ENCODE measurements at regions not wholly inside any gene's neighbourhood (a gene's known extent, or its start where the extent isn't known, plus 50 kb on each side); places are given as distances from the start of the nearest gene placed in this dataset.
"Not testable (repeated sequence)": the region's sequence is repeated elsewhere in the genome, so short reads cannot be mapped to it uniquely, and the experiment has no call there.

GRCh38 chr14:48035836-48036235, 360.4 kb upstream of the MDGA2 start:
- no peak for DNase-seq (ENCODE audit: low spot score)

DNA sequence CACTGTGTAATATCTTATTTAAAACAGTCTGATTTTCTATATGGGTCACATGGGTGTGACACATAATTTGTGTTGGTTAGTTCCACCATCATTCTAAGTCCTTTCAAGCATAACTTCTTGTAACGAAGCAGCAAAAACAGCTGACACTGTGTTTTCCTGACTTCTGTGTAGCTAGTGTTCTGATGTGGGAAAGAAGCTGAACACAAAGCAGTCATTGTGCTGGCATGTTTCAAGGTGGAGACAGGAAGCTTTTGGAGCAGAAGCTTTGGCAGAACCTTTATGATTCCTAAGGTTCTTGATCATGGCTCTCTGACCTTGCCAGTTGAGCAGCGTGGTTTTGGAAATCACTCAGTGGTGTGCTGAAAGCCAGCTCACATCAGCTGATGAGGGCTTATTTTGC, 351.7 kb upstream of the MDGA2 start:
- no peak for DNase-seq (ENCODE audit: low spot score)

DNA sequence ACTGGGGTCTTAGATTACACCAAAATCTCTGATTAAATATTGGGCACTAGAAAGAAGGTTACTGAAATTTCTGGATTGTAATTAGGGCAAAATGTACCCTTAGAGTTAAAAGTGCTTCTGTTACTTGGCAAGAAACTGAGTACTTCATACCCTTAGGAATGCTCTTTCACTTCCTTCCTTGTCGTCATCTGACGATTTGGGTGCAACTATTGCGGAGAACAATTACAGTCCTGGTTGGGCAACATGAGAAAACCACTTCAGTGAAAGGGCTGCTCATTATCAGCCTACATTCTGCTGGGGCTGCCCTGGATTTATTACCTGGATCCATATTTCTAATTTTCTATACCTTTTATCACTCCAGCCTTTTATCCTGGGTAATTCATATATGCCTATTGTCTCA, 348.5 kb upstream of the MDGA2 start:
- no peak for DNase-seq (ENCODE audit: low spot score)

DNA sequence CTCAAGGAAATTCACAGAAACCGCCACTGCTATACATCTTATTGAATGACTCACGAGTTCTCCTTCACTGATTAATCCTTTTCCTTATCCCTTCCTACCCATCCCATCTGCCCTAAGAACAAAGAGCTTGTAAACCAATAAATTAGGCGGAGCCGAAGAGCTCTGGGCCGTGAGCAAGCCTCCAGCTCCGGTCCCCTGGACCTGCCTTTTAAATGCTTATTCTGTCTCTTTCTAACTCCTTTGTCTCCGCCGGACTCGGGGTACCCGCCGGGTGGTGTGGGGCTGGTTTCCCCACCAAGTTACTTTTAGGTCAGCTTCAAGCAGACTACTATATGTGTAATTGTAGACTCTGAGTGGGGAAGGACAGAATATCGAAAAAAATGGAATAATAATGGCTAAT, 336.1 kb upstream of the MDGA2 start:
- DNase-seq (ENCODE audit: low spot score) = not testable (repeated sequence)

DNA sequence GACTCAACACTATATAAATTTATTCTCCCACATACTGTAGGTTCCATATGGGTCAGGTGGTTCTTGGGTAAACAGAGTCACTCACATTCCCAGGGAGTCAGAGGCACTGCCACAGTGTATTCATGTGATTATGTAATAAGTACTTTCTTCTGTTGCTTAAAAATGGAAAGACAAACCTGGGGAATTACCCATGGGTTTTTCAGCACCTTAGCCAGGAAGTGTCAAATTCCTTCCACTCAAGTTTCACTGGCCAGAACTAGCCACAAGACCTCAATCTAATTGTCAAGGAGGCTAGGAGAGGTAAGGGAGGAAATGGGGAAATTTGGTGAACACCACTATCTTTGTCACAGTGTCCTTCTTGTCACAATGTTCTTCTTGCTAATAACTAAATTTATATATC, 333.2 kb upstream of the MDGA2 start:
- no peak for DNase-seq (ENCODE audit: low spot score)

GRCh38 chr14:48005986-48006385, 330.6 kb upstream of the MDGA2 start:
- no peak for DNase-seq (ENCODE audit: low spot score)

DNA sequence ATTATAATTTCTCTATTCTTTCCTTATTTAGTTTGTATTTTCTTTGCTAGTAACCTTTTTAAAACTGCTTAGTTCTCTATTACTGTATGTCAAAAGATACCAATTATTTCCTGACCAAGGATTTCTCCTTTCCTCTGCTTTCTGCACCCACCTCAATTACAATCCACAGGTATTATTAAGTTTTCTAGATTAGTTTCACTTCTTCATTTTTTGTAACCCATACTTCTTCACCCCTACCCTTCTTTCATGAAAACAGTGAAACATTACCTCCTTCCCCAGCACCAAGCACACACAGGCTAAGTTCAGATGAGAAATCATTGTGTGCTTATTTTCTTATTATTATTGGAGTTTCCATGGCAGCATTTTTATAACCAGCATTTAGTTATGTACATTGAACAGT, 318.5 kb upstream of the MDGA2 start:
- no peak for DNase-seq (ENCODE audit: low spot score)

DNA sequence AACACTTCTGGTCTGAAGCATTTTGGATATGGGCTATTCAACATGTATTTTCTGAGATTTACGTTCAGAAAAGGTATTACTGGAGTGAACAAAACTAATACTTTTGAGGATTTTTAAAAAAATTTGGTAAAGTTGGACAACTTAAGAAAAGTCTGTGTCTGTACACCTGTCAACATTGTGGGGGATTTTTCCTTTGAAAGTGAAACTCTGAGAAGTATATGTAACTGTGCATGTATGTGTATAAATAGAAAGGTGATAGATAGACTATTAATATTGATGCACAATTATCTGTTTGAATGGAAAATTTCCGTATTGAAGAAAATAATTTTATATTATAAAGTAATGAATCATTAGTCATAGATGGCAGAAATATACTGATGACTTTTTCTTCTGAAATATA, 312.8 kb upstream of the MDGA2 start:
- DNase-seq (ENCODE audit: low spot score) = no peak

- DNase-seq (ENCODE audit: low spot score) = no peak
Observed at GRCh38 chr14:47978871-47979270, 303.5 kb upstream of the MDGA2 start.

GRCh38 chr14:47976139-47976538, 300.7 kb upstream of the MDGA2 start:
- DNase-seq (ENCODE audit: low spot score) = no peak

DNA sequence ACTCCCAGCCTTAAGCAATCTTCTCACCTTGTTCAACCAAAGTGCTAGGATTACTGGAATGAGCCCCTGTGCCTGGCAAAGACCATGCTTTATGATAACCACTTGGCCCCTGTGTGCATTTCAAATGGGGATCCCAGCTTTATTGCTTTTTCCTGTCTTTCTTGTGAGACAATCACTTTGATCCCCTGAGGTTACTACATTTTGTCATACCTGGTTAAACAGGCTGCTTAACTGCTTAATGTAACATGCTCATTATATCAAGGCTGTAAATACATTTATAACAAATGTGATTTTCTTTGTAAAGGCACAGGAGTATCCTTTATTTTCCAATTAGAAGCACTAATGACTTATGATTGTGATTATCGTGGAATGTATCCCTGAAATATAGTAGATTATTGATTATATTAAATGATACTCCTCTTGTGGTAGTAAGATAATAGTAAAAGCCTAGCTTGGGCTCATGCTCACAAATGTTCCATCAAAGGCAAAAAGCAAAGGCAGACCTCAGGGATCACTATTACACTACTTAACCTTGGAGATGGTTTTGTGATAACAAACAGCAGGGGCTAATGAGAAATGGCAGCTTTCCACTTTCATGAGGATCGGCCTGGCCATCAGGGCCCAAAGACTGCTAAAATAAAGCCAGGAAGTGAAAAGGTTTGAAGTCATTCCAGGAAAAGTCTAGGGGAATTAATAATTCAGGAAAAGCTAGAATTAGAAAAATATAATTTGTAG, 290.8 kb upstream of the MDGA2 start:
- no peak for DNase-seq (ENCODE audit: low spot score)

- no peak for DNase-seq (ENCODE audit: low spot score)
Observed at GRCh38 chr14:47961634-47962033, 286.2 kb upstream of the MDGA2 start.

DNA sequence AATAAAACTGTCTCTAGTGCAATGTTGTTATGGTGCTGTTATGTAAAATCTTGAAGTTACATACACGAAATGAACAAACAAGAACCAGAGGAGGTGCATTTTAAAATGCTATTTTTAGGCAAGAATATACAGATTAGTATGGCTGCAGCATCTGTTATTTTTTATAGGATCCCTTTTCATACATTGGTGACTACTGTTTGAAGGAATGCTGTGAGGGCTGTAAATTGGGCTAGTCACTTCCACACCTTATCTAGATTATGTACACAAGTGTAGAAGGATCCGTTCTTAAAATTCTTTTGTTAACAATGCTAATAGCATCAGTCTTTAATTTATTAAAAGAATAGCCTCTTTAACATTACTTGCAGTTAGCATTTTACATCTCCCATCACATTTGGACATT, 284.3 kb upstream of the MDGA2 start:
- no peak for DNase-seq (ENCODE audit: low spot score)

DNA sequence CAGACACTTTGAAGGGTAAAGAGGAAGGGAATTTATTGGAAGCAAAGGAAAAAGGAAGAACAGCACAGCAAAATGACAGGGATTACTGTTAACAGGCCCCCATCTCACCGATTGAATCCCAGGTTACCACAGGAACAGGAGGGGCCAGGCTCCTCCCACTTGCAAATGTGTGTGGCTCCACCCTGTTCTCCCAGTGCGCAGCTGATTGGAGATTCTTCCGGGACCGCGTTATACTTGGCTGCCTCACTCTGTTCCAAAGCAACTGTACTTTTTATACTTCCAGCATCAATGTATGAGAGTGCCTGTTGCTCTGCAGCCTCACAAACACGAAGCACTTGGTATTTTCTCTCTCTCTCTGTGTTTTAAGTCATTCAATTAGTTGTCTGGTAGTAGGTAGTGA, 273.6 kb upstream of the MDGA2 start:
- DNase-seq (ENCODE audit: low spot score) = no peak

GRCh38 chr14:47935332-47935731, 259.9 kb upstream of the MDGA2 start:
- DNase-seq (ENCODE audit: low spot score) = no peak

DNA sequence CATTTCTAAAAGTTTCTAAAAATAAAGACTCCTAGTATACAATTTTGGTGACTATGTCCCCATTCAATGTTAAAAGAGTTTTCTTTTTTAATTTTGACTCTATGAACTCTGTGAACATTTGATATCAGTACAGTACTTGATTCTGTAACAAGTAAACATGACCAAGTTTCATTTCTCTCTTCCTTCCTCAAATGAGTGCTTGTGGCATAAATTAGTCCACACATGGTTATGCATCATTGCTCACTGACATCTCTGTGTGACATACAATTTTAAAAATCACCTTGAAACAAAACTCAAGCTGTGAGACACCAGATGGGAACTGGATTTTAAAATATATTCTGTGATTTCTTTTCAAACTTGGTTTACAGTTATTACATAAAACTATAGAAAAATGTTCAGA, 253.9 kb upstream of the MDGA2 start:
- DNase-seq (ENCODE audit: low spot score) = no peak

GRCh38 chr14:47921133-47921532, 245.7 kb upstream of the MDGA2 start:
- no peak for DNase-seq (ENCODE audit: low spot score)

DNA sequence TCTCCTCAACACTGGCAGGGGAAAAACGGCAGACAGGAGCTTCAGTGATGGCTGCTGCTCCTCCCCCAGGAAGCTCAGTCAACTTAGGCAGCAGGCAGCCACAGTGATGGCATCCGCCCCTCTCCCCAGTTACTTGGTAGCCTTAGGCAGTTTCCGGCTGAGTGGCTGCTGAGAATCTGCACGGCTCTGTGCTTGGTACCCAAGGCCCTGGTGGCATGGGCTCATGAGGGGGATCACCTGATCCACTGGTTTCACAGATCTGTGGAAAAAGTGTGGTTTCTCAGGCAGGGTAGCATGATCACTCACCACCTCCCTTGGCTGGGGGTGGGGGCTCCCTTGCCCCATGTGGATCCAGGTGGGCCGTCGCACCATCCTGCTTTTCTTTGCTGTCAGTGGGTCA, 244.6 kb upstream of the MDGA2 start:
- DNase-seq (ENCODE audit: low spot score) = no peak

DNA sequence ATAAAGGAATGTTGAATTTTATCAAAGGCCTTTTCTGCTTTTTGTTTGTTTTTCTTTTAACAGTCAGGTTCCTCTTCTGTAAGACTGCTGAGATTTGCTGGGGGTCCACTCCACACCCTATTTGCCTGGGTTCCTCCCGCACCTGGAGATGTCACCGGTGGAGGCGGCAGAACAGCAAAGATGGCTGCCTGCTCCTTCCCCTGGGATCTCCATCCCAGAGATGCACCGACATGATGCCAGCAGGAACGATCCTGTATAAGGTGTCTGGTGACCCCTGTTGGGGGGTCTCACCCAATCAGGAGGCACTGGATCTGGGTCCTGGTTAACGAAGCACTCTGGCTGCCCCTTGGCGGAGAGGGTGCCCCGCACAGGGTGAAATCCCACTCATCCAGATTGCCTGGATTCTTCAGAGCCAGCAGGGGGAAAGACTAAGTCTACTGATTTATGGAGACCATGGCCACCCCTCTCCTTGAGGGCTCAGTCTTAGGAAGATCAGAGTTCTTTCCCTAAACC, 244.0 kb upstream of the MDGA2 start:
- no peak for DNase-seq (ENCODE audit: low spot score)

- peak; percentile 10 for DNase-seq (ENCODE audit: low spot score)
Observed at GRCh38 chr14:47917344-47917954, 242.0 kb upstream of the MDGA2 start.

DNA sequence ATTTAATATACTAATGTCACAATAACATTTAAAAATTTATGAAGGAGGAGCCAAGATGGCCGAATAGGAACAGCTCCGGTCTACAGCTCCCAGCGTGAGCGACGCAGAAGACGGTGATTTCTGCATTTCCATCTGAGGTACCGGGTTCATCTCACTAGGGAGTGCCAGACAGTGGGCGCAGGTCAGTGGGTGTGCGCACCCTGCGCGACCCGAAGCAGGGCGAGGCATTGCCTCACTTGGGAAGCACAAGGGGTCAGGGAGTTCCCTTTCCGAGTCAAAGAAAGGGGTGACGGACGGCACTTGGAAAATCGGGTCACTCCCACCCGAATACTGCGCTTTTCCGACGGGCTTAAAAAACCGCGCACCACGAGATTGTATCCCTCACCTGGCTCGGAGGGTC, 225.7 kb upstream of the MDGA2 start:
- not testable (repeated sequence) for DNase-seq (ENCODE audit: low spot score)

DNA sequence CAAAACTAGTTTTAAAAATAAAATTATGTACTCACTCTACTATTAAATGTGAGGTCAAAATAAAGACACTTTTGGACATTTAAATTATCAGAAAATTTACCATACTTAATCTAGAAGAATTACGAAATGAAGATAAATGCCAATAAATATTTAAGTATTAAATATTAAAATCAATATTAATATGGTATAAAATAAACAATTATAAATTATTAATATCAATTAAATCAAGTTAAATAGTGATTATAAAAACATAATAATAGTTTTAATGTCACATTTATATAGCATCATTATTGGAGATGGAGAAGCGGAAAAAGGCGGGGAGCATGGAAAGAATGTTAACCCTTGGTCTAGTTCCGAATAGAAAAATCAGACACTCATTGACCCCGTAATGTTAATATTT, 224.3 kb upstream of the MDGA2 start:
- no peak for DNase-seq (ENCODE audit: low spot score)

DNA sequence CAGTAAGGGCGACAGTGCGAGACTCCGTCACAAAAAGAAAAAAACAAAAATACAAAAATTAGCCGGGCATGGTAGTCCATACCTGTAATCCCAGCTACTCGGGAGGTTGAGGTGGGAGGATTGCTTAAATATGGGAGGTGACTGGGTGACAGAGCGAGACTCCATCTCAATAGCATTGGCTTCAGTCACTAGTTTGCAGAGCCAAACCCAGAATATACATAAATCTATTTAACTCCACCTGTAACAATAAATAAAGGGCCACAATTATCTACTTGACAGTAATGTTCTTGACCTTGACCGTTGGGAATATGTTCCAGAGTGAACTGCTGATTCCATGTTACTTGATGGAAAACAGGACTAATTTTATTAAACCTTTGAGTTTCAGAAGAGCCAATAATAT, 198.9 kb upstream of the MDGA2 start:
- DNase-seq (ENCODE audit: low spot score) = no peak

DNA sequence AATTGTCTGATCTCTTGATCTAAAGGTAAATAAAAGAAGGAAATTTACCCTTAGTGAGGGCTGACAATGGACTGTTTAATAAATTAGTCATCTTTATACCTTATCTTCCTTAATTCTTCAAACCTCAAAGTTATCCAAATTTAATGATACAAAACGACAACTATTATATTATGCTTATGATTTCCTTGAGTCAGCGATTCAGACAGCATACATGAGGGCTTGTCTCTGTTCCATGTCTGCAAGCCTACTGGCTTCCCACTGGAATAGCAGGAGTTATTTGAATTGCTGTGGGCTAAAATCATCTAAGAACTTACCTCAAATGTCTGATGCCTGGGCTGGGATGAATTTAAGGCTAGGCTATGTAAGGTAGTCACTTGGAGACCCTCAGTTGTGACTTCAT, 197.2 kb upstream of the MDGA2 start:
- no peak for DNase-seq (ENCODE audit: low spot score)

Data from cerebellar cortex (tissue), 1 donor.